Esophagus muscularis mucosa (tissue), 3 donors: ENCODE measurements at regions not wholly inside any gene's neighbourhood (a gene's known extent, or its start where the extent isn't known, plus 50 kb on each side); places are given as distances from the start of the nearest gene placed in this dataset.

Experiments used
- POLR2A ChIP-seq: fragments of 450-650 bp; IDR thresholded peaks from one replicate; pipeline ENCODE4 v1.6.1; 2017; ENCODE audit warnings: antibody characterized with exemption, moderate library complexity, mild to moderate bottlenecking, low read depth
- TF ChIP-seq, protein P1 (sequence below), 3 experiments: fragments of 200-600 bp in 2 of 3; fragments of 450-650 bp in 1 of 3; sonication (generic) in 2 of 3; IDR thresholded peaks; one replicate each; pipeline ENCODE4 v1.5.1; 2017 to 2019; ENCODE audit warnings: antibody characterized with exemption in 3 of 3, mild to moderate bottlenecking in 2 of 3, moderate library complexity in 1 of 3

DNA sequence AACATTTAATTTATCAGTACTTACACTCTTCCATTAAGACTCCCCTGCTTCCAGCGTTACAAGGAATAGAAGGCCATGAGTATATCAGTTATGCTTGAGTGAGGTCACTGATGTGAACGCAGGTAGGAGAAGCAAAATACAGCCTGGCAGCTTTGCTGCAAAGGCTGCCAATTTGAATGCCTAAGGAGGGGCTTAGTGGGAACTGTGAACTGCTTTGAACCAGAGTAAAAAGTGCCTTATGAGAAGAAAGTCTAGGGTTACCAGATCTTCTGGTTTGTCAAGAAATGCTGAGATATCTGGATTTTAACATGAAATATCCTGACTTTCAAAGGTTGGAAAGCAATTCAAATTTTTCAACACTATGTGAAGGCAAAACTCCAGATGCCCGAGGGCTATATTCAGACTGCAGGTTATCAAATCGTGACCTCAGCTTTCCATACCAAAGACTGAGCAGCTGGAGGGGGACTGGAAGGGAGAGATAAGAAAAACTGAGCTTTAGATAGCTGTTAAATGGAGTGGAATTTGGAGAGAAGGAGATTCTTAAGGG is 446.3 kb upstream of the NECTIN3 start:
- TF ChIP-seq, protein P1, sequence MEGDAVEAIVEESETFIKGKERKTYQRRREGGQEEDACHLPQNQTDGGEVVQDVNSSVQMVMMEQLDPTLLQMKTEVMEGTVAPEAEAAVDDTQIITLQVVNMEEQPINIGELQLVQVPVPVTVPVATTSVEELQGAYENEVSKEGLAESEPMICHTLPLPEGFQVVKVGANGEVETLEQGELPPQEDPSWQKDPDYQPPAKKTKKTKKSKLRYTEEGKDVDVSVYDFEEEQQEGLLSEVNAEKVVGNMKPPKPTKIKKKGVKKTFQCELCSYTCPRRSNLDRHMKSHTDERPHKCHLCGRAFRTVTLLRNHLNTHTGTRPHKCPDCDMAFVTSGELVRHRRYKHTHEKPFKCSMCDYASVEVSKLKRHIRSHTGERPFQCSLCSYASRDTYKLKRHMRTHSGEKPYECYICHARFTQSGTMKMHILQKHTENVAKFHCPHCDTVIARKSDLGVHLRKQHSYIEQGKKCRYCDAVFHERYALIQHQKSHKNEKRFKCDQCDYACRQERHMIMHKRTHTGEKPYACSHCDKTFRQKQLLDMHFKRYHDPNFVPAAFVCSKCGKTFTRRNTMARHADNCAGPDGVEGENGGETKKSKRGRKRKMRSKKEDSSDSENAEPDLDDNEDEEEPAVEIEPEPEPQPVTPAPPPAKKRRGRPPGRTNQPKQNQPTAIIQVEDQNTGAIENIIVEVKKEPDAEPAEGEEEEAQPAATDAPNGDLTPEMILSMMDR (IDR thresholded peaks at IDR 0.05): no peak
- no peak for TF ChIP-seq POLR2A
